ENCODE measurements at regions not wholly inside any gene's neighbourhood (a gene's known extent, or its start where the extent isn't known, plus 50 kb on each side); places are given as distances from the start of the nearest gene placed in this dataset.

DNA sequence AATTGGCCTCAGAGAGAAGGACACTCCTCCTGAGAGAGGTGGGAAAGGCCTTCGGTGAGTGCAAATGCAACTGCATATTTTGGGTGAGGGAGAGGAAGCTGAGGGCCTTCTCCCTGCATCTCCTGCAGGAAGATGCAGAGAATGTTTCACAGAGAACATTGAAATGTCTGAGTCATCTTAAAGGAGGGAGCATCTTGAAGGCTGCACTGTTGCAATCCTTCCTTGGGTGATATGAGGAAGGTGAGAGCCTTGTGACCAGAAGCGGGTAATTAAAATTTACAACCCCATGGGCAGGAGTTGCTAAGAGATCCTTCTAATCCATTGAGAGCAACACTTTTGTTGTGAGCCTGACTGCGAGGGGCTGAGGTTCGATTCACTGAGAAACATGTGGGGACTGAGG, 375.7 kb upstream of the MARCKS start:
- H3K4me1 ChIP-seq (ENCODE audit: insufficient read depth): 0 out of 2 replicates have a peak, but pooled peaks cover 7% of the 10 kb centered on the region
- DNase-seq (ENCODE audit: low spot score) (no peak), ATAC-seq (no peak)
- Mint-ChIP-seq H3K4me1 (peaks cover 8% of the 10 kb centered on the region; the same call in 2 of the 3 replicates), H3K9me3 (no peaks in the 10 kb centered on the region), H3K36me3 (ENCODE audit: low read depth) (no peaks in the 10 kb centered on the region), H3K4me3 (no peak overlapping the region), H3K27me3 (ENCODE audit: insufficient read depth, low read depth, poor library complexity) (no peaks in the 10 kb centered on the region), H3K27ac (no peak overlapping the region)
- H3K4me2 ChIP-seq: no peak overlapping the region
- H3K36me3 ChIP-seq (ENCODE audit: insufficient read depth): no peaks in the 10 kb centered on the region
- TF ChIP-seq POLR2AphosphoS5 (IDR thresholded peaks at IDR 0.05; ENCODE audit: low read depth) (no peak), CREB1 (CRISPR knock-in tag; IDR thresholded peaks at IDR 0.05; ENCODE audit: low read depth) (no peak), ZNF331 (CRISPR knock-in tag; IDR thresholded peaks at IDR 0.05; ENCODE audit: low read depth) (no peak), STAT1 (IDR thresholded peaks at IDR 0.05; ENCODE audit: unreplicated experiment) (no peak), ZNF114 (CRISPR knock-in tag; IDR thresholded peaks at IDR 0.05) (no peak), NANOG (IDR thresholded peaks at IDR 0.05; ENCODE audit: borderline replicate concordance) (no peak), EZH2phosphoT487 (IDR thresholded peaks at IDR 0.05; ENCODE audit: unreplicated experiment) (no peak), EZH2 (IDR thresholded peaks at IDR 0.05; ENCODE audit: low read depth, unreplicated experiment) (no peak)
- TF ChIP-seq, protein P1, sequence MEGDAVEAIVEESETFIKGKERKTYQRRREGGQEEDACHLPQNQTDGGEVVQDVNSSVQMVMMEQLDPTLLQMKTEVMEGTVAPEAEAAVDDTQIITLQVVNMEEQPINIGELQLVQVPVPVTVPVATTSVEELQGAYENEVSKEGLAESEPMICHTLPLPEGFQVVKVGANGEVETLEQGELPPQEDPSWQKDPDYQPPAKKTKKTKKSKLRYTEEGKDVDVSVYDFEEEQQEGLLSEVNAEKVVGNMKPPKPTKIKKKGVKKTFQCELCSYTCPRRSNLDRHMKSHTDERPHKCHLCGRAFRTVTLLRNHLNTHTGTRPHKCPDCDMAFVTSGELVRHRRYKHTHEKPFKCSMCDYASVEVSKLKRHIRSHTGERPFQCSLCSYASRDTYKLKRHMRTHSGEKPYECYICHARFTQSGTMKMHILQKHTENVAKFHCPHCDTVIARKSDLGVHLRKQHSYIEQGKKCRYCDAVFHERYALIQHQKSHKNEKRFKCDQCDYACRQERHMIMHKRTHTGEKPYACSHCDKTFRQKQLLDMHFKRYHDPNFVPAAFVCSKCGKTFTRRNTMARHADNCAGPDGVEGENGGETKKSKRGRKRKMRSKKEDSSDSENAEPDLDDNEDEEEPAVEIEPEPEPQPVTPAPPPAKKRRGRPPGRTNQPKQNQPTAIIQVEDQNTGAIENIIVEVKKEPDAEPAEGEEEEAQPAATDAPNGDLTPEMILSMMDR (conservative IDR thresholded peaks at IDR 0.05; ENCODE audit: low read depth in 2 of 2): no peak
- TF ChIP-seq, protein P2, sequence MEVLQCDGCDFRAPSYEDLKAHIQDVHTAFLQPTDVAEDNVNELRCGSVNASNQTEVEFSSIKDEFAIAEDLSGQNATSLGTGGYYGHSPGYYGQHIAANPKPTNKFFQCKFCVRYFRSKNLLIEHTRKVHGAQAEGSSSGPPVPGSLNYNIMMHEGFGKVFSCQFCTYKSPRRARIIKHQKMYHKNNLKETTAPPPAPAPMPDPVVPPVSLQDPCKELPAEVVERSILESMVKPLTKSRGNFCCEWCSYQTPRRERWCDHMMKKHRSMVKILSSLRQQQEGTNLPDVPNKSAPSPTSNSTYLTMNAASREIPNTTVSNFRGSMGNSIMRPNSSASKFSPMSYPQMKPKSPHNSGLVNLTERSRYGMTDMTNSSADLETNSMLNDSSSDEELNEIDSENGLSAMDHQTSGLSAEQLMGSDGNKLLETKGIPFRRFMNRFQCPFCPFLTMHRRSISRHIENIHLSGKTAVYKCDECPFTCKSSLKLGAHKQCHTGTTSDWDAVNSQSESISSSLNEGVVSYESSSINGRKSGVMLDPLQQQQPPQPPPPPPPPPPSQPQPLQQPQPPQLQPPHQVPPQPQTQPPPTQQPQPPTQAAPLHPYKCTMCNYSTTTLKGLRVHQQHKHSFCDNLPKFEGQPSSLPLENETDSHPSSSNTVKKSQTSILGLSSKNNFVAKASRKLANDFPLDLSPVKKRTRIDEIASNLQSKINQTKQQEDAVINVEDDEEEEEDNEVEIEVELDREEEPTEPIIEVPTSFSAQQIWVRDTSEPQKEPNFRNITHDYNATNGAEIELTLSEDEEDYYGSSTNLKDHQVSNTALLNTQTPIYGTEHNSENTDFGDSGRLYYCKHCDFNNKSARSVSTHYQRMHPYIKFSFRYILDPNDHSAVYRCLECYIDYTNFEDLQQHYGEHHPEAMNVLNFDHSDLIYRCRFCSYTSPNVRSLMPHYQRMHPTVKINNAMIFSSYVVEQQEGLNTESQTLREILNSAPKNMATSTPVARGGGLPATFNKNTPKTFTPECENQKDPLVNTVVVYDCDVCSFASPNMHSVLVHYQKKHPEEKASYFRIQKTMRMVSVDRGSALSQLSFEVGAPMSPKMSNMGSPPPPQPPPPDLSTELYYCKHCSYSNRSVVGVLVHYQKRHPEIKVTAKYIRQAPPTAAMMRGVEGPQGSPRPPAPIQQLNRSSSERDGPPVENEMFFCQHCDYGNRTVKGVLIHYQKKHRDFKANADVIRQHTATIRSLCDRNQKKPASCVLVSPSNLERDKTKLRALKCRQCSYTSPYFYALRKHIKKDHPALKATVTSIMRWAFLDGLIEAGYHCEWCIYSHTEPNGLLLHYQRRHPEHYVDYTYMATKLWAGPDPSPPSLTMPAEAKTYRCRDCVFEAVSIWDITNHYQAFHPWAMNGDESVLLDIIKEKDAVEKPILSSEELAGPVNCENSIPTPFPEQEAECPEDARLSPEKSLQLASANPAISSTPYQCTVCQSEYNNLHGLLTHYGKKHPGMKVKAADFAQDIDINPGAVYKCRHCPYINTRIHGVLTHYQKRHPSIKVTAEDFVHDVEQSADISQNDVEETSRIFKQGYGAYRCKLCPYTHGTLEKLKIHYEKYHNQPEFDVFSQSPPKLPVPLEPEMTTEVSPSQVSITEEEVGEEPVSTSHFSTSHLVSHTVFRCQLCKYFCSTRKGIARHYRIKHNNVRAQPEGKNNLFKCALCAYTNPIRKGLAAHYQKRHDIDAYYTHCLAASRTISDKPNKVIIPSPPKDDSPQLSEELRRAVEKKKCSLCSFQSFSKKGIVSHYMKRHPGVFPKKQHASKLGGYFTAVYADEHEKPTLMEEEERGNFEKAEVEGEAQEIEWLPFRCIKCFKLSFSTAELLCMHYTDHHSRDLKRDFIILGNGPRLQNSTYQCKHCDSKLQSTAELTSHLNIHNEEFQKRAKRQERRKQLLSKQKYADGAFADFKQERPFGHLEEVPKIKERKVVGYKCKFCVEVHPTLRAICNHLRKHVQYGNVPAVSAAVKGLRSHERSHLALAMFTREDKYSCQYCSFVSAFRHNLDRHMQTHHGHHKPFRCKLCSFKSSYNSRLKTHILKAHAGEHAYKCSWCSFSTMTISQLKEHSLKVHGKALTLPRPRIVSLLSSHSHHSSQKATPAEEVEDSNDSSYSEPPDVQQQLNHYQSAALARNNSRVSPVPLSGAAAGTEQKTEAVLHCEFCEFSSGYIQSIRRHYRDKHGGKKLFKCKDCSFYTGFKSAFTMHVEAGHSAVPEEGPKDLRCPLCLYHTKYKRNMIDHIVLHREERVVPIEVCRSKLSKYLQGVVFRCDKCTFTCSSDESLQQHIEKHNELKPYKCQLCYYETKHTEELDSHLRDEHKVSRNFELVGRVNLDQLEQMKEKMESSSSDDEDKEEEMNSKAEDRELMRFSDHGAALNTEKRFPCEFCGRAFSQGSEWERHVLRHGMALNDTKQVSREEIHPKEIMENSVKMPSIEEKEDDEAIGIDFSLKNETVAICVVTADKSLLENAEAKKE (CRISPR knock-in tag; IDR thresholded peaks at IDR 0.05): no peak
- no peak overlapping the region for H3K4me3 ChIP-seq
- H3F3A ChIP-seq (replicated peaks; ENCODE audit: low read depth): no peaks in the 10 kb centered on the region
- H2AFZ ChIP-seq: 0 out of 2 replicates have a peak overlapping the region, but pooled peaks have one; percentile 52
- no peaks in the 10 kb centered on the region for H3K79me2 ChIP-seq (replicated peaks; ENCODE audit: insufficient read depth)
- H3K27ac ChIP-seq (ENCODE audit: low read depth): no peak overlapping the region
- H4K20me1 ChIP-seq (replicated peaks; ENCODE audit: insufficient read depth): no peaks in the 10 kb centered on the region
- H3K27me3 ChIP-seq (ENCODE audit: insufficient read depth): no peaks in the 10 kb centered on the region
- no peaks in the 10 kb centered on the region for H3K9me2 ChIP-seq (ENCODE audit: insufficient read depth)
